Loucy (cell line): ENCODE measurements at regions not wholly inside any gene's neighbourhood (a gene's known extent, or its start where the extent isn't known, plus 50 kb on each side); places are given as distances from the start of the nearest gene placed in this dataset.

Source experiments
- EZH2phosphoT487 ChIP-seq: fragments of 200-600 bp; IDR thresholded peaks from 2 replicates; pipeline ENCODE4 v1.6.1; 2018; ENCODE audit warnings: antibody characterized with exemption, mild to moderate bottlenecking, moderate library complexity, borderline replicate concordance
- TF ChIP-seq, protein P1 (sequence below): fragments of 200-600 bp; sonication (generic); conservative IDR thresholded peaks from 2 replicates; pipeline ENCODE4 v1.5.1; 2014; ENCODE audit warnings: mild to moderate bottlenecking, antibody characterized with exemption, low read length

DNA sequence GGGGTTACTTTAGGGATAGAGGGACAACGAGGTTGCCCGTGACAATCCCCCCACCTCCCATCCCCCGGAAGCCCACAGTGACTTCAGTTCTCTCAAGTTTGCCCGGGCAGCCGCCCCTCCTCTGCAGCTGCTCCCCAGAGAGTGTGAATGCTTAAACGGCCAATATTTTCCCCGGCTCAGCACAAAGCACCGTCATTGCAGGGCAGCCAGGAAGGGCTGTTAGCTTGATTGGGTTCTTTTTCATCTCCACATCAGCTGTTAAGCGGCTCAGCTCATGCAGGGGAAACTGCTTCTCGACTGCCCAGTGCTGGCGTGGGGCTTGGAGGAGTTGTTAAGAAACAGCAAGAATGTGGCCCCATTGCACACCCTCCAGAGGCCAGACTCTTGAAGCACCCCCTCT is 120.5 kb upstream of the NCOR2 start:
- TF ChIP-seq, protein P1, sequence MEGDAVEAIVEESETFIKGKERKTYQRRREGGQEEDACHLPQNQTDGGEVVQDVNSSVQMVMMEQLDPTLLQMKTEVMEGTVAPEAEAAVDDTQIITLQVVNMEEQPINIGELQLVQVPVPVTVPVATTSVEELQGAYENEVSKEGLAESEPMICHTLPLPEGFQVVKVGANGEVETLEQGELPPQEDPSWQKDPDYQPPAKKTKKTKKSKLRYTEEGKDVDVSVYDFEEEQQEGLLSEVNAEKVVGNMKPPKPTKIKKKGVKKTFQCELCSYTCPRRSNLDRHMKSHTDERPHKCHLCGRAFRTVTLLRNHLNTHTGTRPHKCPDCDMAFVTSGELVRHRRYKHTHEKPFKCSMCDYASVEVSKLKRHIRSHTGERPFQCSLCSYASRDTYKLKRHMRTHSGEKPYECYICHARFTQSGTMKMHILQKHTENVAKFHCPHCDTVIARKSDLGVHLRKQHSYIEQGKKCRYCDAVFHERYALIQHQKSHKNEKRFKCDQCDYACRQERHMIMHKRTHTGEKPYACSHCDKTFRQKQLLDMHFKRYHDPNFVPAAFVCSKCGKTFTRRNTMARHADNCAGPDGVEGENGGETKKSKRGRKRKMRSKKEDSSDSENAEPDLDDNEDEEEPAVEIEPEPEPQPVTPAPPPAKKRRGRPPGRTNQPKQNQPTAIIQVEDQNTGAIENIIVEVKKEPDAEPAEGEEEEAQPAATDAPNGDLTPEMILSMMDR, result no peak
- TF ChIP-seq EZH2phosphoT487, result no peak
